ENCODE measurements at regions not wholly inside any gene's neighbourhood (a gene's known extent, or its start where the extent isn't known, plus 50 kb on each side); places are given as distances from the start of the nearest gene placed in this dataset.
"Not testable (repeated sequence)": the region's sequence is repeated elsewhere in the genome, so short reads cannot be mapped to it uniquely, and the experiment has no call there.

- H3K27me3 ChIP-seq; H3K4me1 ChIP-seq; H3K36me3 ChIP-seq; H3K4me3 ChIP-seq; H3K27ac ChIP-seq; DNase-seq (ENCODE audit: low spot score in 2 of 2); intact Hi-C loops (cut with DNase I; ENCODE audit: low total_unique reads): not testable (repeated sequence)
- peaks cover 24 to 37% of the 10 kb centered on the region in 2 donors for H3K9me3 ChIP-seq
Measured at GRCh38 chr11:94235772-94236171, 68.6 kb upstream of the IZUMO1R start.

- H3K36me3 ChIP-seq; H3K27ac ChIP-seq; H3K27me3 ChIP-seq; H3K4me3 ChIP-seq; intact Hi-C loops (cut with DNase I; ENCODE audit: low total_unique reads); H3K4me1 ChIP-seq; DNase-seq (ENCODE audit: low spot score in 2 of 2): not testable (repeated sequence)
- peaks cover 24 to 31% of the 10 kb centered on the region in 2 donors for H3K9me3 ChIP-seq
Measured at GRCh38 chr11:94236416-94236815, 68.0 kb upstream of the IZUMO1R start.

GRCh38 chr11:94237447-94238153 is 66.8 kb upstream of the IZUMO1R start:
- H3K9me3 ChIP-seq: peaks cover 24 to 31% of the 10 kb centered on the region in 2 donors
- H3K4me3 ChIP-seq; H3K4me1 ChIP-seq; H3K36me3 ChIP-seq; intact Hi-C loops (cut with DNase I; ENCODE audit: low total_unique reads); H3K27ac ChIP-seq; H3K27me3 ChIP-seq: not testable (repeated sequence)
- peak in 1 of 2 donors; percentile 63 for DNase-seq (ENCODE audit: low spot score in 2 of 2)
- TF ChIP-seq CTCF (IDR thresholded peaks at IDR 0.05): peak in 1 of 3 donors; percentile 12

GRCh38 chr11:94238154-94238735 is 66.1 kb upstream of the IZUMO1R start:
- intact Hi-C loops (cut with DNase I; ENCODE audit: low total_unique reads): not testable (repeated sequence)

GRCh38 chr11:94238774-94239173 is 65.6 kb upstream of the IZUMO1R start:
- intact Hi-C loops (cut with DNase I; ENCODE audit: low total_unique reads); H3K4me3 ChIP-seq; H3K27me3 ChIP-seq; H3K27ac ChIP-seq; H3K4me1 ChIP-seq; H3K36me3 ChIP-seq; DNase-seq (ENCODE audit: low spot score in 2 of 2): not testable (repeated sequence)
- peaks cover 24 to 31% of the 10 kb centered on the region in 2 donors for H3K9me3 ChIP-seq

More at GRCh38 chr11:94238154-94238735, 66.1 kb upstream of the IZUMO1R start:
- not testable (repeated sequence) for H3K27ac ChIP-seq, H3K4me3 ChIP-seq, H3K27me3 ChIP-seq, H3K4me1 ChIP-seq, H3K36me3 ChIP-seq
- TF ChIP-seq POLR2AphosphoS5 (IDR thresholded peaks at IDR 0.05) (peak in 2 of 3 donors; percentile 28 to 50), POLR2A (IDR thresholded peaks at IDR 0.05) (peak; percentile 17)
- peaks cover 24 to 31% of the 10 kb centered on the region in 2 donors for H3K9me3 ChIP-seq
- peak; percentile 20 to 66 for DNase-seq (ENCODE audit: low spot score in 2 of 2)

GRCh38 chr11:94241896-94242295 is 62.5 kb upstream of the IZUMO1R start:
- TF ChIP-seq POLR2AphosphoS5 (IDR thresholded peaks at IDR 0.05): no peak
- H3K27me3 ChIP-seq: peaks cover 0 to 3% of the 10 kb centered on the region in 2 donors
- no peaks in the 10 kb centered on the region for H3K4me1 ChIP-seq
- intact Hi-C loops (cut with DNase I; ENCODE audit: low total_unique reads): no loop called here
- H3K4me3 ChIP-seq: no peak overlapping the region
- peaks cover 17 to 19% of the 10 kb centered on the region in 2 donors for H3K9me3 ChIP-seq
- DNase-seq (ENCODE audit: low spot score in 2 of 2): no peak
- no peak overlapping the region for H3K27ac ChIP-seq
- no peaks in the 10 kb centered on the region for H3K36me3 ChIP-seq

- no peak for TF ChIP-seq POLR2AphosphoS5 (IDR thresholded peaks at IDR 0.05)
- TF ChIP-seq POLR2A (IDR thresholded peaks at IDR 0.05): no peak
- no peak for TF ChIP-seq CTCF (IDR thresholded peaks at IDR 0.05)
- no peak overlapping the region for H3K4me3 ChIP-seq
- H3K9me3 ChIP-seq: peaks cover 1 to 11% of the 10 kb centered on the region in 2 donors
- H3K27ac ChIP-seq: no peak overlapping the region
- H3K27me3 ChIP-seq: no peaks in the 10 kb centered on the region
- intact Hi-C loops (cut with DNase I; ENCODE audit: low total_unique reads): no loop called here
- no peaks in the 10 kb centered on the region for H3K36me3 ChIP-seq
- no peaks in the 10 kb centered on the region for H3K4me1 ChIP-seq
- no peak for DNase-seq (ENCODE audit: low spot score in 2 of 2)
Measured at GRCh38 chr11:94243571-94244515, 60.5 kb upstream of the IZUMO1R start.

Measured in breast epithelium (tissue), 4 donors.